Esophagus squamous epithelium (tissue), 5 donors: ENCODE measurements at regions not wholly inside any gene's neighbourhood (a gene's known extent, or its start where the extent isn't known, plus 50 kb on each side); places are given as distances from the start of the nearest gene placed in this dataset.

Experiments
- DNase-seq: peaks from one replicate; lab custom pipeline; 2025; lab: John Stamatoyannopoulos, UW
- H3K27ac ChIP-seq, 4 donors: fragments of 200-600 bp; sonication (generic); one replicate each; pipeline ENCODE4 v1.5.1; 2016 to 2019; ENCODE audit warnings: mild to moderate bottlenecking in 1 of 4
- H3K27me3 ChIP-seq, 4 donors: fragments of 200-600 bp; sonication (generic); 1 replicate in 3 of 4; 2 replicates in 1 of 4; pipeline versions ENCODE4 v1.5.1 to v1.6.0; 2017 to 2021; ENCODE audit warnings: antibody characterized with exemption in 1 of 4
- H3K36me3 ChIP-seq, 3 donors: fragments of 200-600 bp; sonication (generic); one replicate each; pipeline ENCODE4 v1.5.1; 2016 to 2019
- H3K4me1 ChIP-seq, 3 donors: fragments of 200-600 bp; sonication (generic); one replicate each; pipeline ENCODE4 v1.5.1; 2017 to 2019
- H3K4me3 ChIP-seq, 4 donors: fragments of 200-600 bp; sonication (generic); 1 replicate in 3 of 4; 2 replicates in 1 of 4; pipeline ENCODE4 v1.5.1; 2016 to 2019; ENCODE audit warnings: mild to moderate bottlenecking in 2 of 4, moderate library complexity in 1 of 4
- H3K9me3 ChIP-seq, 3 donors: fragments of 200-600 bp; sonication (generic); one replicate each; pipeline ENCODE4 v1.5.1; 2016 to 2019
- CTCF ChIP-seq, 6 experiments: fragments of 450-650 bp in 4 of 6; fragments of 200-600 bp in 2 of 6; sonication (generic) in 2 of 6; IDR thresholded peaks; one replicate each; pipeline ENCODE4 v1.5.1; 2016 to 2019; ENCODE audit warnings: antibody characterized with exemption in 6 of 6, mild to moderate bottlenecking in 4 of 6, moderate library complexity in 4 of 6
- POLR2A ChIP-seq, 4 donors: fragments of 450-650 bp; IDR thresholded peaks; one replicate each; pipeline ENCODE4 v1.6.1; 2017; ENCODE audit warnings: antibody characterized with exemption in 4 of 4, mild to moderate bottlenecking in 4 of 4, moderate library complexity in 3 of 4
- WGBS, 2 donors: methylation state at CpG; one replicate each; pipeline ENCODE4 v1.1.5; 2018; 5-methylcytosine and 5-hydroxymethylcytosine counted together
- intact Hi-C: fragments of 100-400 bp; cut with DNase I; formaldehyde crosslinking; loops from one replicate; pipeline ENCODE4 v1.15.0; 2022
- donor health status: DM: yes; HTN: yes; CAD: no.

DNA sequence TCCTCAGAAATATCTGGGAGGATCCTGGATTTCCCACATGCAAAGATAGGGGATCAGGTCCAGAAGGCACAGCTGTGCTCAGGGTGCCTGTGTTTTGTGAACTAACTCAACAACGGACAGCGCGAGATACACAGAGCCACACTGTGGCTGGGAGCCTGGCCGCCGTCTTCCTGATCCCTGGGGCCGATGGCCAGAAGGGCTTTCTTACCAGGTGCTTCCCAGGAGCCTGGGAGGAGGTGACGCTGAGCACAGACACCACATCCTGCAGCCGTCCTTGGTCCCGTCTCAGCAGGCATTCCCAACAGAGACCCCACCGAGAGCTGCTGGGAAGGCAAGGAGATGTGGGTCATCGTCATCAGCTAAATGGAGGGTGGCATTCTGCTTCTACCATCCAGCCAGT lies 144.6 kb upstream of the AFDN start:
- TF ChIP-seq CTCF (IDR thresholded peaks at IDR 0.05) (no peak), POLR2A (IDR thresholded peaks at IDR 0.05) (no peak)
- H3K27me3 ChIP-seq: peaks cover 0 to 54% (median 4%) of the 10 kb centered on the region in 4 donors
- H3K4me3 ChIP-seq: no peak overlapping the region
- peak overlapping the region in 2 of 4 donors; percentile 28 to 36 for H3K27ac ChIP-seq
- intact Hi-C loops: no loop called here
- WGBS, 2 donors: 88 to 93% methylated on average over 5 to 11 of the region's 11 CpGs
- peaks cover 0 to 58% (median 0%) of the 10 kb centered on the region in 3 donors for H3K4me1 ChIP-seq
- no peak for DNase-seq
- H3K9me3 ChIP-seq: no peaks in the 10 kb centered on the region
- H3K36me3 ChIP-seq: no peaks in the 10 kb centered on the region

GRCh38 chr6:167682546-167683027 lies 144.1 kb upstream of the AFDN start:
- Histone ChIP-seq H3K27me3 (peaks cover 0 to 49% (median 4%) of the 10 kb centered on the region in 4 donors), H3K27ac (peak overlapping the region in 3 of 4 donors; percentile 28 to 36 (median 30))
- DNase-seq: no peak

GRCh38 chr6:167683028-167683862 lies 143.5 kb upstream of the AFDN start:
- no peaks in the 10 kb centered on the region for H3K9me3 ChIP-seq
- 68 to 69% methylated on average over 14 of the region's 19 CpGs for WGBS, 2 donors
- H3K27ac ChIP-seq: peak overlapping the region in 2 of 4 donors; percentile 36 to 50
- peaks cover 0 to 47% (median 0%) of the 10 kb centered on the region in 3 donors for H3K4me1 ChIP-seq
- no peak overlapping the region for H3K4me3 ChIP-seq
- DNase-seq: no peak
- peaks cover 0 to 47% (median 4%) of the 10 kb centered on the region in 4 donors for H3K27me3 ChIP-seq
- no peaks in the 10 kb centered on the region for H3K36me3 ChIP-seq
- intact Hi-C loops: no loop called here
- TF ChIP-seq POLR2A (IDR thresholded peaks at IDR 0.05): no peak
- no peak for TF ChIP-seq CTCF (IDR thresholded peaks at IDR 0.05)

More at GRCh38 chr6:167682546-167683027, 144.1 kb upstream of the AFDN start:
- TF ChIP-seq CTCF (IDR thresholded peaks at IDR 0.05) (no peak), POLR2A (IDR thresholded peaks at IDR 0.05) (no peak)
- Histone ChIP-seq H3K36me3 (no peaks in the 10 kb centered on the region), H3K9me3 (no peaks in the 10 kb centered on the region), H3K4me3 (no peak overlapping the region), H3K4me1 (peaks cover 0 to 53% (median 0%) of the 10 kb centered on the region in 3 donors)
- 67 to 73% methylated on average over 5 of the region's 5 CpGs for WGBS, 2 donors
- intact Hi-C loops: no loop called here

GRCh38 chr6:167684276-167685104 lies 142.2 kb upstream of the AFDN start:
- Histone ChIP-seq H3K27me3 (peaks cover 0 to 47% (median 0%) of the 10 kb centered on the region in 4 donors), H3K4me3 (no peak overlapping the region), H3K27ac (no peak overlapping the region), H3K36me3 (no peaks in the 10 kb centered on the region), H3K4me1 (peaks cover 0 to 38% (median 0%) of the 10 kb centered on the region in 3 donors), H3K9me3 (no peaks in the 10 kb centered on the region)
- no peak for DNase-seq
- intact Hi-C loops: no loop called here
- 45 to 47% methylated on average over 8 to 11 of the region's 14 CpGs for WGBS, 2 donors
- TF ChIP-seq CTCF (IDR thresholded peaks at IDR 0.05): no peak
- no peak for TF ChIP-seq POLR2A (IDR thresholded peaks at IDR 0.05)
